GM19467 (cell line): ENCODE measurements at regions not wholly inside any gene's neighbourhood (a gene's known extent, or its start where the extent isn't known, plus 50 kb on each side); places are given as distances from the start of the nearest gene placed in this dataset.
"Not testable (repeated sequence)": the region's sequence is repeated elsewhere in the genome, so short reads cannot be mapped to it uniquely, and the experiment has no call there.

Source experiments
- ATAC-seq: cut with Tn5 transposase; IDR thresholded peaks from one replicate; pipeline ENCODE4 v1.9.1; 2021; ENCODE audit warnings: mild to moderate bottlenecking, moderate library complexity; ENCODE audit not compliant: unreplicated experiment

DNA sequence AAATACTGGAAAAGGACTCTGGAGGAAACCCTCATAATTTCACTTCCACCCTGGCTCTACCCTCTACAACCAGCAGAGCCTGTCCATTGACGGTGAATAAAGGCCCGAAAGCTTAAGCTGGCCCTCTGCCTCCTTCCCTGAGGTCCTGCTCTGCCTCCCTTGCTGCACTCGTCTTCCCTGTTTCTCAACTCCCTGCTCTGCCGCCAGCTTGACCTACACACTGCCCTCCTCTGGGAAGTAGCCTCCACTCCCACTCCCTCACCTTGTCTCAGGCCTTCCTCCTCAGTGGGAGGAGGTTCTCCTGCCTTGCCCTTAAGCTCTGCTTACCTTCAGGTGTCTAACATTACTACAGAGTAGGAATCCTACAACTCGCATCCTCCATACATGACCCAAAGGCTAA lies 608.6 kb upstream of the NR3C2 start:
- ATAC-seq = no peak

DNA sequence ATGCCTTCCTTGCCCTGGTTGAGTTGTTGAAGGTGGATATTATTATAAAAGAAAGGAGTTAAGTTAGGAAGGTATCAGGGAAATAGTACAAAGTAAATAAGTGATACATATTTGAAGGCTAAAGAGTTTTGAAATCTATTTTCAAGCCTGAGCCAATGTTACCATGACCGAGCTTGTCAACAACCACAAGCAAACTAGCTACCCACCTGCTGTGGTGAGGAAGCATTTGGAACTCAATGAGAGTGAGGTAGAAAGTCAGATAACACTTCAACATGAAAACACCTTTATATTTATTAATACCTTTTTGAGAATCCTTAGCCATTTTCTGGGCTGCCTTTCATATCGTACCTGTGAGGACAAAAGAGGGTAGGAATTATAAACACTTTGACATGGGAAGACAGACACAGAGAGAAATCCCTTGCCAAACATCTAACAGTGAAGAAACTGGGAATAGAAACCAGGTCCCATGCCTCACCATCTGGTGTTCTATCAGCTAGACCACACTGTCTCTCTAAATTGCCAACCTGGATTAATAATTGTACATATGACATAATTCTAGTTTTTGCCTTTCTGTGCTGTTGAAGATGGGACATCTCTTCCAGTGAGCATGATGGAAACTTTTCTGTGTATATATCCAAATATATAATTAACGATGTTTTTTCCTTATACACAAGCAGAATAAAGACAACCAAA lies 606.4 kb upstream of the NR3C2 start:
- ATAC-seq = no peak

DNA sequence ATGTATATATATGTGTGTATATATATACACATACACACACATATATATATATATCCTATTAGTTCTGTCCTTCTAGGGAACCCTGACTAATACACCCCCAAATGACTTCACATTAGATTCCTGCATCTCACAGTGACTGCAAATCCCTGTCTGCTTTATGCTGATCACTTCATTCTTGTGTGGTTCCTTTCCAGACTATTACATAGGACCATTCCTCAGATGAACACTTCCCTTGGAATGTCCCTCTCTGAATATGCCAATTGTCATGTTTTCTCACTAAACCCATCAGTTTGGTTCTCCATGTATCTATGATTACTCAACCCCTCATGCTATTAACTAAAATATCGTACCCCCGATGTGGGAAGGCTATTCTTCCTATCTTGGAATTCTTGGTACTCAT lies 605.2 kb upstream of the NR3C2 start:
- no peak for ATAC-seq

DNA sequence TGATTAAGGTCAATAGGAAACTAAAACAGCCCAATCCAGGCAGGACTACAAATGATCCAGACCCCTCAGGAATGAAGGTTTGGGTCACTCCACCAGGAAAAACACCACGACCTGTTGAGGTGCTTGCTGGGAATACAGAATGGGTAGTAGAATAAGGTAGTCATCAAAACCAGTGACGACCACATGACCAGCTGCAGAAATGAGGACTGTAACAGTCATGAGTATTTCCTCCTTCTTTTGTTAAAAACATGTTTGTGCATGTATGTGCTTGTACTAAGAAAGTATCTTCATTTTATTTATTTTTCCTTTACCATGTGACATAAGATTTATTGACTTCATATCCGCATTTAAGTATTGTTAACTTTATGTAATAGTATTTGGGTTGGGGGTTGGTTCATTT lies 603.5 kb upstream of the NR3C2 start:
- no peak for ATAC-seq

DNA sequence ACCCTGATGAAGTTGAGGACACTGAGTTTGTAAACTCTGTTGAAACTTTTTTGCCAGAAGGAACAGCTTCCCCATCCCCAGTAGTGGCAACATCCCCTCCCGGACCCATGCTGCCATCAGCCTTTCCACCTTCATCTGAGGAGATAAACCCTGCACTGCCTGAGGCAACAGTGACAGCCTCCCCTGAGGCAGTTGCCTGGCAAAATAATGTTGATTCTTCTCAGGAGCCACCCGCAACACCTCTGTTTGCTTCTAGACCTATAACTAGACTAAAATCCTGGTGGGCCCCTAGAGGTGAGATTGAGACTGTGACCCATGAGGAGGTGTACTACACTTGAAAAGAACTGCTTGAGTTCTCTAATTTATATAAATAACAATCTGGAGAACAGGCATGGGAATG lies 597.6 kb upstream of the NR3C2 start:
- not testable (repeated sequence) for ATAC-seq

DNA sequence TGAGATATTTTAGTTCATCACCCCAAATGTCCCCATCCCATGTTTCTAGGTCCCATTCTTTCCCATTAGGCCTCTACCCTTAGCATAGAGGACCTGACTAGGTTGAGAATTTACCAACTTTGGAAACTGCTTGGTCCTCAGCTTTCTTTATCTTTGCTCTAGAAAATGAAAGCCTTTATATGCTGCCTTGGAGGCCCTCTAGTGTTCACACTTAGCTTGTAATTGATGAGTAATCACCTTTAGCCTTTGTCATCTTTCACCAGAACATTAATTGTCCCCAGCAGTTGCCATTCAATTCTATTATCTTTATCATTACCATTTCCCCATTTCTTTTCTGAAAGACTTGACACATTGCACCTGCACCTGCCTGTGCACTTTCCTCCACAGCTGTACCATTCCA lies 589.2 kb upstream of the NR3C2 start:
- peak; percentile 63 for ATAC-seq

DNA sequence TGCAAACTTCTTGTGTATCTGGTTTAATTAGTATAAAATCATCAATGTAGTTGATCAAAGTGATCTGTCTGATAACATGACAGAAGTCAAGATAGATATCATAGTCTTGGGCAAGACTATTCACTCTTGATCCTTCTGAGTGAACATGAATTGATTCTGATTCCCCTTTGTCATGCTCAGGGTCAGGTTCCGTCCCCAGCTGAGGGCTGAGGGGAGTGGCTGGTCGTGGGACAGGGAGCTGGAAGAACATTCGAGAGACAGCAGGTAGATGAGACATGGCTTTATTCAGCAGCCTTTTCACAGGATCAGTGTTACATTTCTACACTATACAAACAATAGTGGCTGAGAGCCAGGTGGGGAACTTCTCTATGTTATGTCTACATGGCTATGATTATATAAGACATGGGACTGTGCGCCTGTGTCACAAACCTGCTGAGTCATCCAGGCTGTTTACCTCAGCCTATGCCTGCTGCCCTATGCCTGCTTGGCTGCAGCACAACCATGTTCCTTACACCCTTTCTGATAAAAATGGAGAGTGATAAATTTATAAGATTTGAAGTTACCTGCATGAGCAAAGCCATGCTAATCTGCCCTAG lies 586.9 kb upstream of the NR3C2 start:
- ATAC-seq = no peak

DNA sequence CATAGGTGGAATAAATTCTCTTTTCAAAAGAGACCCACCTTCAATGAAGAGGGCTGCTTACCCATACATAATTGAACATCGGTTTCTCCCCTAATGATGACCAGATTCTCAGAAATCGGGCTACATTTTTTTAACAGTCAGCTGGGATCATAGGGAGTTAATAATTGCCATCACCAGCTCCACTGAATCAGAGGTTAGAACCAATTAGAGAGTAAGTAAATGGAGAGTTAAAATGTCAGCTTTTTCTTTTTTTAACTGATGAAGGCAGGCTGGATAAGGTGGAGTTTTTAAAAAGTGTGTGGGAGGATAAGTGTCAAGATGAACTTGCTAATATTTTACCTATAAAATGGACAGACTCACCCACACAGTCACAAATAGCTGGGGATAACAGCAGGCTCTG lies 584.5 kb upstream of the NR3C2 start:
- ATAC-seq = no peak

DNA sequence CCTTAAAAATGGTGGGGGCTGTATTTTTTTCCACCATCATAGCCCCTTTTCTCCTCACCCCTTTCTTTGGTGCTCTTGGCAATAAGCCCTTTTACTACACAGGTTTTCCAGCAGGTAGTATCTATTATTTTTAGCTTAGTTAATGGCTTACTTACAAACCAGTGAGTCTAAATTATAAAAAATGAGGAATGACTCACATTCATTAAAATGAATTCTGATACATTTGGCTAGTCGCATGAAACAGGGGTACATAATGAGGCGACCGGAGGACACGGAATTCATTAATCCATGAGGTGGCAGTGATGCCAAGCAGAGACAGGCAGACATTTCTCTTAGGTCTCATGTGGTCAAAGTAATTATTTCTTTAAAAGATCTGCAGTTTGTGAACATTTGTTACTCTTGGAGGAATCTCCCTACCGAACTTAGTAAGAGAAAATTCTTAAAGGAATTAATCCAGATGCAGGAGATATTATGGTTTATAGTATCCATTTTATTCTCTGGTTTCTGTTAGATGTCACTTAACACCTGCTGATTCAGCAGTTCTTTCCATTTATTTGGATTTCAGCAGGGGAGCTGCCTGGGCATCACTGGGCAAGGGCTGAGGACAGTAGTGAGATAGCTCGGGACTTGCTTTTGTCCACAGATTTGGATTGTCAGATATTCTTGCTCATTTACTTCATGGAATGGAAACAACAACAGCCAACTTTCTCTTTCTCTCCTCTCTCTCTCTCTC lies 575.0 kb upstream of the NR3C2 start:
- no peak for ATAC-seq

DNA sequence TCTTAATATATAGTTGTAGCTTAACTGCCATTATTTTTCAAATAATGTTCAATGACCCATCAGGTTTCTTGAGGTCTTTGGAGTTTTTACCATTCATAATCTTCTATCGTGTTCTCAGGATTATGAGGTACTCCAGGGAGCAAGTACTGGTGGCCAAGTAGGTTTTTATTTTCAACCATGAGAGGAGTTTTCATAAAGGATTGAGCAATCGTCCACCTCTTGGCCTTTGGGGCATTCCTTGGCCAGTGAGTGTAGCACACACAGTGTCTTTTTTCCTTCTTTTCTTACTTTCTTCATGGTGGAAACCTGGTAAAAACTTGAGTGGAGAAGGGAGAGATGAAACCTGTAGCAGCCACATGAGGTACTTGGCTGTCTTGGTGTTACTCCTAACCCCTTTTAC lies 567.0 kb upstream of the NR3C2 start:
- ATAC-seq = no peak

DNA sequence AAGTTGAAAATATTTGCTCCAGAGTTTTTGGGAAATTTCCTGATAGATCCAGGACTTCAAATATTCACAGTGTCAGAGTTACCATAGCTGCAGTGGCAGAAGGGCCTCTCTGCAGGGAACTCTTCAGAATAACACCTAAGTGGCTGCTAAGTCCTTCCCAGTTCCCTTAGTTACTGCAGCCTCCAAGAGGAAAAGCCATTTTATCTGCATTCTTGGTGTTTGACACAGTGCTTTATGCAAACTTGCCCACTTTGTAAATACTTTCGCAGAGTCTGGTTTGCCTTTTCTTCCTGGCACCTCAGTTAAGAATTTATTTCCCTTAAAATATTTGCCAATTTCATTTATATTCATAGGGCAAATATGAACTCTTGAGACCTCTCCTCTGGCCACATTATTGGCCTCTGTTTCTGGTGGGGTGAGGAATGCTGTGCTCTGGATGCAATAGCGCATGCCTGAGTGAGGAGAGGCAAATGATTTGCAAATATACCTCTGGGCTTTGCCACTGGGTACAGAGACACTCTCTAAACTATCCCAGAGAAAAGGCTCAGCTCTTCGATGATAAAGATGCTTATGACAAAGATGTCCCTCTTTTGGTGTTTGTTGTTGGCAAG lies 566.3 kb upstream of the NR3C2 start:
- no peak for ATAC-seq

DNA sequence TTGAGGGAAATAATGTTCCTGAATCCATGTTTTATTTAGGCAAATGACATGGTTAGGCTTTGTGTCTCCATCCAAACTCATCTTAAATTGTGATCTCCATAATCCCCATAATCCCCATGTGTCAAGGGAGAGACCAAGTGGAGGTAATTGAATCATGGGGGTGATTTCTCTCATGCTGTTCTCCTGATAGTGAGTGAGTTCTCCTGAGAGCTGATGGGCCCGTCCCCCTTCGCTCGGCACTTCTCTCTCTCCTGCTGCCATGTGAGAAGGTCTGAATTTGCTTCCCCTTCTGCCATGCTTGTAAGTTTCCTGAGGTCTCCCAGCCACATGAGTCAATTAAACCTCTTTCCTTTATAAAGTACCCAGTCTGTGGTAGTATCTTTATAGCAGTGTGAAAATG lies 563.0 kb upstream of the NR3C2 start:
- ATAC-seq = no peak

DNA sequence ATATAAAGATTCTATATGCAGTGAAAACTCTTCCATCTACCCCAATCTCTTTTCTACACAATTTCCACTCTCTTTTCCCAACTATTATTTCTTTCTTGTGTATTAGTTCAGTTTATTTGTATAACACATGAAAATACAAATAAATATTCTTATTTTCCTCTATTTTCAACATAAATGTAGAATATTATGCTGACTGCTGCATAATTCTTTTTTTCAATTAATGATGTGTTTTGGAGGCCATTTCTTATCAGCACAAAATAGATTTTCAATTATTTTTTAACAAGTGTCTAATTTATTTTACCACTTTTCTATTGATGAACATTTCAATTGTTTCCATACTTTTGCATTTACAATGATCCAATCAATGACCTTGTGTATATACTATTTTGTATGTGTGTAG lies 557.7 kb upstream of the NR3C2 start:
- ATAC-seq = no peak

DNA sequence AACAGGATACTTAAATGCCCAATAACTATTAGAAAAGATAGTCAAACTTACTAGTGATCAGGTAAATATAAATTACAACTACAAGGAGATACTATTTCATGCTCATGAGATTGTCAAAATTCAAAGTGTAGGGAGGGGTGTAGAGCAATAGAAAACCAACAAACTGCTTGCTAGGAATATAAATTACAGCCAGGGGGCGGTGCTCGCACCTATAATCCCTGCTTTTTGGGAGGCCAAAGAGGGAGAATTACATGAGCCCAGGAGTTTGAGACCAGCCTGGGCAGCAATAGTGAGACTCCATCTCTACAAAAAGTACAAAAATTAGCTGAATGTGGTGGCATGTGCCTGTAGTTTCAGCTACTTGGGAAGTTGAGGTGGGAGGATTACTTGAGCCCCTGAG lies 556.5 kb upstream of the NR3C2 start:
- no peak for ATAC-seq

DNA sequence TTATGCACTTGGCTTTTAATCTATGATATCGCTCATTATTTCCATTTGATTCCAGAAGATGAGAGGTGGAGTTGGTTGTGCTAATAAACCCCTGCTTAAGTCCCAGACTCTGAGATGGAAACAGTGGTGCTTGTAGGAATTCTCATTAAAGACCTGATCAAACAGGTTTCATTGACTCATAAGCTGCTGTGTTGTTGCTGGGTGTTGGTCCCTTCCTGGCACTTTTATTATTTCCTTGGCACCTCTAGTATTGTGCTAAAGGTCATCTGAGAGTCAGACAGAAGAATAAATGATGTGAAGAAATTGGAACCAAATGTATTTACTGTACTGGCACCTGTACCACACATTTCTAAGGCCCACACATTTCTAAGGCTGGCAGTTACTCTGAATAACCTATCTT lies 544.7 kb upstream of the NR3C2 start:
- no peak for ATAC-seq

DNA sequence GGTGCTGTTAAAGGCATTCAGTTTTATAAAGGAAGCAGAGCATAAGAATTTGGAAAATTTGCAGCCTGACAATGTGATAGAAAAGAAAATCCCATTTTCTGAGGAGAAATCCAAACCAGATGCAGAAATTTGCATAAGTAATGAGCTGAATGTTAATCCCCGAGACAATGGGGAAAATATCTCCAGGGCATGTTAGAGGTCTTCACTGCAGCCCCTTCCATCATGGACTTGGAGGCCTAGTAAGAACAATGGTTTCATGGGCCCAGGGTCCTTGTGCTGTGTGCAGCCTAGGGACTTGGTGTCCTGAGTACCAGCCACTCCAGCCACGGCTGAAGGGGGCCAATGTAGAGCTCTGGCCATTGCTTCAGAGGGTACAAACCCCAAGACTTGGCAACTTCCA lies 542.7 kb upstream of the NR3C2 start:
- ATAC-seq = no peak

DNA sequence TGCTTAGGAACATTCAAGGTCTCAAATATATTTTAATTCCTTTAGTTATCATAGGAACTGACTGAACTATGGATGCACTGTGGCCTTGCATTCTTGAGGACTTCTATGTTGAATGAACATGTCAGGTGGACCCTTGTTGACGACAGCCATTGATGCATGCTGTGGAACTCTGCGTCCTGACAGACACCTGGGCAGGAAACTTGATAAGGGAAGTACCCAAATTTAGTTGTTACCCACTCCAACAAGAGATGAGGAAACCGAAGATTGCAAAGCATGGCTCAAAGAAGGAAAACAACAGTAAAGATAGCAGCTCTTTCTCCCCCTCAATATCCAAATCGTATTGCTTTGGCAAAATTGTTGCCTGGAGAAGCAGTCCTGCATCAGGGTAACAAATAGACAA lies 540.0 kb upstream of the NR3C2 start:
- ATAC-seq = no peak

DNA sequence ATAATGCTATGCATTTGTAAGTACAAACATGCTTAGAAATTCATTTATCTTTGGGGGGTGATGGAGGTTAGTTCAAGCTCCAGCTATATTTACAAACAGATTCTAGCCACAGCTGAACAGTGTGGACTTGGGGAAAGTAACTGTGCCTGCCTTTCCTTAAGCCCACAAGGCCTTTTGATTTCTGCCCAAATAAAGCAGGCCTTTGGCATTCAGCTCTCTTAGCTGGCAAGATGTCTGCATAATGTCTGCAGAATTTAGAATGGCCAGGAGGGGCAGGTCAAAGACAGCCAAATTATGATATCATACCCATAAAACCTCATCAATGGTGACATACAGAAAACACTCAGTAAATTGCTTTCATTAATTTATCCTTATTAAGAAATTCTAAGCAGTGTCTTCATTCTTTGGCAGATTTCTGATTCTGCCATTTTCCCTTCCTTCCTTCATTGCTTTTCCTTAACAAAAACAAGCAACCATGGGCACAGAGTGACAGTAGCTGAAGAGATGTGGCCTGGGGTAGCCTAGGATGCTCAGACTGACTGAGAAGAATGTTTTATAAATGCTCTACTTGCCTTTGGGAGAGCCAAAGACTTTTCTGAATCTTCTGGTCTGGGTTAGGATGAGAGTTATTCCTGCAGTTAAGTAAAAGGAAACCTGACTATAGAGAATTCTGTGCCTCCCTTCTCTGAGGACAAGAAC lies 538.7 kb upstream of the NR3C2 start:
- ATAC-seq = no peak

DNA sequence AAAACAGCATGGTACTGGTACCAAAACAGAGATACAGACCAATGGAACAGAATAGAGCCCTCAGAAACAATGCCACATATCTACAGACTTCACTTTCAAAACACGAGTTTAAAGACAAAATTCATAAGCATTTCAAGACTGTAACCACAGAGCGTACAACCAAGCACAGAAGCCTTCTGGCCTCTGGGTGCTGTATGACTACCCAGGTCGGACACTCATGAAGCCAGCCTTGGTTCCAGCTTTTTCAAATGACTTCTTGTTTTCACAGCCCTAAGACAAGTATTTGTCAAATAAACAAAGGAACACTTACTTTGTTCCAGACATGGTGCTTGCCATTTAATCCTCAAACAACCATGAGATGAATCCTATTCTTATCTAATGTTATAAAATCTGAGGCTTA lies 536.1 kb upstream of the NR3C2 start:
- no peak for ATAC-seq

DNA sequence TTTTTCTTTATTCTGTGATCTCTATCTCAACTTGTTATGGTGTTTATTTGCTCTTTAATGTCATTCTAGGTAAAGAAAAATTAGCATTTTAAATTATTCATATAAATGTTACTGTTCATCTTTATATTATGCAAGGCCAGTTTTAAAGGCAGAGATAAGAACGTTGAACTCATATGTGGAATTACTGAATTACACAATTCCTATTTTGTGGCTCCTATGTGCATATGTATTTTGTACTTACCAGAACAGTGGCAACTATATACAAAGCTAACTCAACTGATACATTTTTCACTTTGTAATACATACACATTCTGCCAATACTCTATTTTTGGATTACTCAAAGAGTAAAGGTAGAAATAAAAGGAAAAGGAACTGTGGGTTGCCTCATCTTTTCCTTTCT lies 533.2 kb upstream of the NR3C2 start:
- ATAC-seq = no peak

DNA sequence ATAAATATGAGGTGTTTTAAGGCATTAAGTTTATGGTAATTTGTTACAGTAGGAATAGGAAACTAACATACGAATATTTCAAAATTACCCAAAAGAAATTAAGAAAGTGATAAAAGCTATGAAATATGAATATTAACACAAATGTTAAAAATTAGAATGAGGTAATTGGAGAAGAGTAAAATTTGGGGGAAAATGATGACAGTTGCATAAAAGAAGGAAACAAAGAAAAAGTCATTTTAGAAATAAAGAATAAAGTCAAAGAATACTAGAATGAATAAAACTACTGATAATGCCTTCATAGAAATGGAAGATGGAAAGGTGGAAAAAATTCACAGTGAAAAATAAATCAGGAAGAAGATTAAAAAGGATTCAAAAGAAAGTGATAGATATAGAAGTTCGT lies 522.9 kb upstream of the NR3C2 start:
- ATAC-seq = no peak
